ENCODE measurements at regions not wholly inside any gene's neighbourhood (a gene's known extent, or its start where the extent isn't known, plus 50 kb on each side); places are given as distances from the start of the nearest gene placed in this dataset.
A peak's percentile ranks its signal among the peaks of the same experiment; 100 is the strongest.
"Not testable (repeated sequence)": the region's sequence is repeated elsewhere in the genome, so short reads cannot be mapped to it uniquely, and the experiment has no call there.

- DNase-seq = not testable (repeated sequence)
These were observed 1407.3 kb upstream of the PCDH10 start for GRCh38 chr4:131741836-131742235.

GRCh38 chr4:131742536-131743205 lies 1406.4 kb upstream of the PCDH10 start:
- DNase-seq = not testable (repeated sequence)

GRCh38 chr4:131743348-131743747 lies 1405.7 kb upstream of the PCDH10 start:
- not testable (repeated sequence) for DNase-seq

DNA sequence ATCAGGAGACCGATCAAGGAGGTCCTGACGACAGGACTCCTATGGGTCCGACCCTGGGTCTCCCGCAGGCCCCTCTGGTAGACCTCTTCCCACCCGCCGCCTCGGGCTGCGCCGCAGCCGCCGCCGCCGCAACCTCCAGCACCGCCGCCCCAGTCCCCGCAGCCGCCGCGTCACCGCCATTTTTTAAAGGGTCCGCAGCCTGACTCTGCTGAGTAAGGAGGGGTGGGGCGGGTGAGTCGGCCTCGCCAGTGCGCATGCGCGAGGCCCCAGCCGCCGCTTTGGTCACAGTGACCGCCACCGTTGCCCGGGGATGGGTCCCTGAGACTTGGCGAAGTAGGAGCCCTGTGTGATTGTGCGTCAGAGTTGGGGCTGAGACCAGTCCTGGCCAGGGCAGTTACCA lies 1401.9 kb upstream of the PCDH10 start:
- not testable (repeated sequence) for DNase-seq

GRCh38 chr4:131749224-131749623 lies 1399.9 kb upstream of the PCDH10 start:
- not testable (repeated sequence) for DNase-seq

DNA sequence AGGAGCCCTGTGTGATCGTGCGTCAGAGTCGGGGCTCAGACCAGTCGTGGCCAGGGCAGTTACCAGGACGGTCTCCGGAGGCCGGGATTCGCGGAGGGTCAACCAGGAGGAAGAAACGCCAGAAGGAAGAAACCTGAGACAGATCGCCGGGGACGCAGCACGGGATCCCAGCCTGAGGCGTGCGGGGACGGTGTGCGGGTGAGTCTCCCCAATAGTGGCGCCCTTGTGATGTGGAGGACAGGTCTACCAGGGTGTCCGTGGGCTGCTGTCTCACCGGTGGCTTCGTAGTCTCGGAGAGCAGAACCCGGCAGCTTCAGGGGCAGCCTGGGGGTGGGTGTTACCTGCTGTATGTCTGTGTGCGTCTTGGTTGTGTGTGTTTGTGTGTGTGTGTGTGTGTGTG lies 1399.1 kb upstream of the PCDH10 start:
- not testable (repeated sequence) for DNase-seq

DNA sequence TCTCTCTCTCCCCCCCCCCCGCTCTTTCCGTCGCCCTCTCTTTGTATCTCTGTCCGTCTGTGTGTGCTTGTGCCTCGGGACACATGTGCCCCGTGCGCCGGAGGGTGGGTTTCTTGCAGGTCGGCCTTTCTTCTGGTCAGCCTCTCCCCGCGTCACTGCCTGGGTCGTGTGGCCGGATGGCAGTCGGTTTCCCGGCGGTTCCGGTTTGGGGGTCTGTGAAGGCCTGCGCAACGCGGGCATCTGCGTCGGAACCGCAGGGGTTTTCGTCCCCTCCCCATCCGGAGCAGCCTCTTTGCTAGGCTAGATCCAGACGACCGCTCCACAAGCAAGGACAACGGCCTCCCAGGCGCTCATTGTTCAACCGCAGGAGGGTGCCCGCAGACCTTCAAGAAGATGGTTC lies 1398.6 kb upstream of the PCDH10 start:
- DNase-seq = not testable (repeated sequence)

GRCh38 chr4:131762234-131762633 lies 1386.9 kb upstream of the PCDH10 start:
- DNase-seq = not testable (repeated sequence)

DNA sequence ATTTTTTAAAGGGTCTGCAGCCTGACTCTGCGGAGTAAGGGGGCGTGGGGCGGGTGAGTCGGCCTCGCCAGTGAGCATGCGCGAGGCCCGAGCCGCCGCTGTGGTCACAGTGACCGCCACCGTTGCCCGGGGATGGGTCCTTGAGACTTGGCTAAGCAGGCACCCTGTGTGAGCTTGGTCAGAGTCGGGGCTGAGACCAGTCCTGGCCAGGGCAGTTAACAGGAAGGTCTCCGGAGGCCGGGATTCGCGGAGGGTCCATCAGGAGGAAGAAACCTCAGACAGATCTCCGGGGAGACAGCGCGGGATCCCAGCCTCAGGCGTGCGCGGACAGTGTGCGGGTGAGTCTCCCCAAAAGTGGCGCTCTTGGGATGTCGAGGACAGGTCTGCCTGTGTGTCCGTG lies 1384.4 kb upstream of the PCDH10 start:
- DNase-seq = no peak

- DNase-seq = peak; percentile 97
These were observed 1374.7 kb upstream of the PCDH10 start for GRCh38 chr4:131774382-131774781.

DNA sequence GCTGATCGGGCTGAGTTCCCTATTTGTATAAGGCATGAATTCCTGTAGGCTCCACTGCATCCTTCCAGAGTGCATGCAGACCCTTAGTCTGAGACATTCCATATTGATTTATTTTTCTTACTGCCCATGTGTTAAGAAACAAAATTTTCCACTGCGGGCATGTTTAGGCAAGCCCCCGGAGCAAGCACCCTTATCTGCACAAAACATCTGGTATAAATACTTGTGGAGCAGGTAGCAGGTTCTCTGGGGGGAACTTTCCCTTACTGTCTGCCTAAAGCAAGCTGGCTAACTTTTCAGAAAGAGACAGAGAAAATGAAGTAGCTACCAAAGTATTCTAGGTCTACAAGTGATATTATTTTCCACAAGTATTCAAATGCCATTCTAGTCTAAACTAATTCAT lies 1338.5 kb upstream of the PCDH10 start:
- not testable (repeated sequence) for DNase-seq

All from fibroblast of upper back skin (primary cell).